ENCODE measurements at regions not wholly inside any gene's neighbourhood (a gene's known extent, or its start where the extent isn't known, plus 50 kb on each side); places are given as distances from the start of the nearest gene placed in this dataset.
"Not testable (repeated sequence)": the region's sequence is repeated elsewhere in the genome, so short reads cannot be mapped to it uniquely, and the experiment has no call there.

GRCh38 chr5:122656577-122656976, 118.3 kb upstream of the SNX2 start:
- no peak for DNase-seq (ENCODE audit: low spot score in 2 of 2)
- in situ Hi-C loops (cut with MboI; ENCODE audit: low sequenced_read_pairs): no loop called here
- no peak overlapping the region for H3K4me3 ChIP-seq
- no peaks in the 10 kb centered on the region for H3K9me3 ChIP-seq
- no peaks in the 10 kb centered on the region for H3K36me3 ChIP-seq (replicated peaks)
- peaks cover 20% of the 10 kb centered on the region for H3K4me1 ChIP-seq
- H3K27me3 ChIP-seq (ENCODE audit: low read depth): no peaks in the 10 kb centered on the region

GRCh38 chr5:122661496-122662180, 113.2 kb upstream of the SNX2 start:
- H3K9me3 ChIP-seq: no peaks in the 10 kb centered on the region
- DNase-seq (ENCODE audit: low spot score in 2 of 2): no peak
- peaks cover 11% of the 10 kb centered on the region for H3K27me3 ChIP-seq (ENCODE audit: low read depth)
- no peaks in the 10 kb centered on the region for H3K36me3 ChIP-seq (replicated peaks)
- no peaks in the 10 kb centered on the region for H3K4me1 ChIP-seq
- in situ Hi-C loops (cut with MboI; ENCODE audit: low sequenced_read_pairs): no loop called here
- no peak overlapping the region for H3K4me3 ChIP-seq

- H3K36me3 ChIP-seq (replicated peaks): no peaks in the 10 kb centered on the region
- in situ Hi-C loops (cut with MboI; ENCODE audit: low sequenced_read_pairs): no loop called here
- peaks cover 13% of the 10 kb centered on the region for H3K27me3 ChIP-seq (ENCODE audit: low read depth)
- no peaks in the 10 kb centered on the region for H3K4me1 ChIP-seq
- H3K4me3 ChIP-seq: no peak overlapping the region
- no peak for DNase-seq (ENCODE audit: low spot score in 2 of 2)
- no peaks in the 10 kb centered on the region for H3K9me3 ChIP-seq
Observed at GRCh38 chr5:122665051-122665450, 109.8 kb upstream of the SNX2 start.

- H3K4me3 ChIP-seq: no peak overlapping the region
- no peaks in the 10 kb centered on the region for H3K9me3 ChIP-seq
- in situ Hi-C loops (cut with MboI; ENCODE audit: low sequenced_read_pairs): no loop called here
- DNase-seq (ENCODE audit: low spot score in 2 of 2): no peak
- H3K27me3 ChIP-seq (ENCODE audit: low read depth): peaks cover 8% of the 10 kb centered on the region
- no peaks in the 10 kb centered on the region for H3K36me3 ChIP-seq (replicated peaks)
- H3K4me1 ChIP-seq: no peaks in the 10 kb centered on the region
Observed at GRCh38 chr5:122668552-122668951, 106.3 kb upstream of the SNX2 start.

GRCh38 chr5:122669709-122670108, 105.2 kb upstream of the SNX2 start:
- H3K36me3 ChIP-seq (replicated peaks); H3K4me3 ChIP-seq; H3K9me3 ChIP-seq; in situ Hi-C loops (cut with MboI; ENCODE audit: low sequenced_read_pairs); DNase-seq (ENCODE audit: low spot score in 2 of 2); H3K27me3 ChIP-seq (ENCODE audit: low read depth); H3K4me1 ChIP-seq: not testable (repeated sequence)

- DNase-seq (ENCODE audit: low spot score in 2 of 2): no peak
- Histone ChIP-seq H3K4me1 (no peaks in the 10 kb centered on the region), H3K36me3 (replicated peaks) (no peaks in the 10 kb centered on the region), H3K27me3 (ENCODE audit: low read depth) (no peaks in the 10 kb centered on the region), H3K4me3 (no peak overlapping the region), H3K9me3 (no peaks in the 10 kb centered on the region)
- in situ Hi-C loops (cut with MboI; ENCODE audit: low sequenced_read_pairs): no loop called here
Observed at GRCh38 chr5:122673343-122673742, 101.5 kb upstream of the SNX2 start.

GRCh38 chr5:122674385-122674784, 100.5 kb upstream of the SNX2 start:
- Histone ChIP-seq H3K27me3 (ENCODE audit: low read depth) (no peaks in the 10 kb centered on the region), H3K9me3 (no peaks in the 10 kb centered on the region), H3K36me3 (replicated peaks) (no peaks in the 10 kb centered on the region), H3K4me1 (no peaks in the 10 kb centered on the region), H3K4me3 (no peak overlapping the region)
- in situ Hi-C loops (cut with MboI; ENCODE audit: low sequenced_read_pairs): no loop called here
- DNase-seq (ENCODE audit: low spot score in 2 of 2): no peak

GRCh38 chr5:122680623-122681350, 94.1 kb upstream of the SNX2 start:
- Histone ChIP-seq H3K4me1 (no peaks in the 10 kb centered on the region), H3K9me3 (no peaks in the 10 kb centered on the region), H3K4me3 (no peak overlapping the region), H3K36me3 (replicated peaks) (no peaks in the 10 kb centered on the region), H3K27me3 (ENCODE audit: low read depth) (no peaks in the 10 kb centered on the region)
- DNase-seq (ENCODE audit: low spot score in 2 of 2): no peak
- in situ Hi-C loops (cut with MboI; ENCODE audit: low sequenced_read_pairs): no loop called here

- H3K9me3 ChIP-seq: no peaks in the 10 kb centered on the region
- no peaks in the 10 kb centered on the region for H3K36me3 ChIP-seq (replicated peaks)
- in situ Hi-C loops (cut with MboI; ENCODE audit: low sequenced_read_pairs): no loop called here
- H3K27me3 ChIP-seq (ENCODE audit: low read depth): no peaks in the 10 kb centered on the region
- H3K4me1 ChIP-seq: no peaks in the 10 kb centered on the region
- DNase-seq (ENCODE audit: low spot score in 2 of 2): no peak
- no peak overlapping the region for H3K4me3 ChIP-seq
Observed at GRCh38 chr5:122683631-122684030, 91.2 kb upstream of the SNX2 start.

- Histone ChIP-seq H3K4me3 (no peak overlapping the region), H3K4me1 (no peaks in the 10 kb centered on the region), H3K27me3 (ENCODE audit: low read depth) (no peaks in the 10 kb centered on the region), H3K9me3 (no peaks in the 10 kb centered on the region), H3K36me3 (replicated peaks) (no peaks in the 10 kb centered on the region)
- in situ Hi-C loops (cut with MboI; ENCODE audit: low sequenced_read_pairs): no loop called here
- no peak for DNase-seq (ENCODE audit: low spot score in 2 of 2)
Observed at GRCh38 chr5:122690266-122690665, 84.6 kb upstream of the SNX2 start.

- no peaks in the 10 kb centered on the region for H3K36me3 ChIP-seq (replicated peaks)
- no peak for DNase-seq (ENCODE audit: low spot score in 2 of 2)
- no peaks in the 10 kb centered on the region for H3K27me3 ChIP-seq (ENCODE audit: low read depth)
- H3K4me1 ChIP-seq: no peaks in the 10 kb centered on the region
- H3K4me3 ChIP-seq: no peak overlapping the region
- in situ Hi-C loops (cut with MboI; ENCODE audit: low sequenced_read_pairs): no loop called here
- H3K9me3 ChIP-seq: no peaks in the 10 kb centered on the region
Observed at GRCh38 chr5:122691931-122692330, 82.9 kb upstream of the SNX2 start.

- in situ Hi-C loops (cut with MboI; ENCODE audit: low sequenced_read_pairs): no loop called here
- peaks cover 4% of the 10 kb centered on the region for H3K4me1 ChIP-seq
- no peak overlapping the region for H3K4me3 ChIP-seq
- no peaks in the 10 kb centered on the region for H3K36me3 ChIP-seq (replicated peaks)
- H3K27me3 ChIP-seq (ENCODE audit: low read depth): no peaks in the 10 kb centered on the region
- no peak for DNase-seq (ENCODE audit: low spot score in 2 of 2)
- H3K9me3 ChIP-seq: no peaks in the 10 kb centered on the region
Observed at GRCh38 chr5:122693963-122694362, 80.9 kb upstream of the SNX2 start.

GRCh38 chr5:122694884-122695283, 80.0 kb upstream of the SNX2 start:
- Histone ChIP-seq H3K4me1 (peaks cover 12% of the 10 kb centered on the region), H3K4me3 (no peak overlapping the region), H3K27me3 (ENCODE audit: low read depth) (no peaks in the 10 kb centered on the region), H3K36me3 (replicated peaks) (no peaks in the 10 kb centered on the region), H3K9me3 (no peaks in the 10 kb centered on the region)
- in situ Hi-C loops (cut with MboI; ENCODE audit: low sequenced_read_pairs): no loop called here
- DNase-seq (ENCODE audit: low spot score in 2 of 2): no peak

GRCh38 chr5:122696735-122697134, 78.1 kb upstream of the SNX2 start:
- H3K9me3 ChIP-seq; H3K27me3 ChIP-seq (ENCODE audit: low read depth); H3K4me3 ChIP-seq; DNase-seq (ENCODE audit: low spot score in 2 of 2); in situ Hi-C loops (cut with MboI; ENCODE audit: low sequenced_read_pairs); H3K36me3 ChIP-seq (replicated peaks): not testable (repeated sequence)
- peaks cover 12% of the 10 kb centered on the region for H3K4me1 ChIP-seq
